ENCODE measurements at regions not wholly inside any gene's neighbourhood (a gene's known extent, or its start where the extent isn't known, plus 50 kb on each side); places are given as distances from the start of the nearest gene placed in this dataset.

GRCh38 chr22:47257566-47257965 lies 495.1 kb downstream of the TBC1D22A start:
- DNase-seq = no peak

GRCh38 chr22:47251911-47252310 lies 489.5 kb downstream of the TBC1D22A start:
- no peak for DNase-seq

- DNase-seq = no peak
These were observed 488.7 kb downstream of the TBC1D22A start for GRCh38 chr22:47250995-47251765.

- DNase-seq = no peak
These were observed 487.0 kb downstream of the TBC1D22A start for GRCh38 chr22:47249370-47249928.

GRCh38 chr22:47248925-47249324 lies 486.5 kb downstream of the TBC1D22A start:
- no peak for DNase-seq

- DNase-seq = no peak
These were observed 485.3 kb downstream of the TBC1D22A start for GRCh38 chr22:47247579-47248240.

- no peak for DNase-seq
These were observed 483.3 kb downstream of the TBC1D22A start for GRCh38 chr22:47245786-47246185.

- DNase-seq = no peak
These were observed 482.8 kb downstream of the TBC1D22A start for GRCh38 chr22:47245286-47245685.

- no peak for DNase-seq
These were observed 477.7 kb downstream of the TBC1D22A start for GRCh38 chr22:47240116-47240515.

GRCh38 chr22:47239474-47239860 lies 477.0 kb downstream of the TBC1D22A start:
- no peak for DNase-seq

- no peak for DNase-seq
These were observed 476.4 kb downstream of the TBC1D22A start for GRCh38 chr22:47238690-47239473.

GRCh38 chr22:47237890-47238480 lies 475.5 kb downstream of the TBC1D22A start:
- DNase-seq = no peak

- no peak for DNase-seq
These were observed 474.3 kb downstream of the TBC1D22A start for GRCh38 chr22:47236718-47237117.

- DNase-seq = no peak
These were observed 473.7 kb downstream of the TBC1D22A start for GRCh38 chr22:47236161-47236560.

GRCh38 chr22:47233316-47234243 lies 471.1 kb downstream of the TBC1D22A start:
- no peak for DNase-seq

GRCh38 chr22:47232753-47233152 lies 470.3 kb downstream of the TBC1D22A start:
- no peak for DNase-seq

GRCh38 chr22:47232197-47232596 lies 469.7 kb downstream of the TBC1D22A start:
- DNase-seq = no peak

GRCh38 chr22:47231759-47232158 lies 469.3 kb downstream of the TBC1D22A start:
- DNase-seq = no peak

GRCh38 chr22:47230741-47231140 lies 468.3 kb downstream of the TBC1D22A start:
- DNase-seq = no peak

GRCh38 chr22:47230251-47230650 lies 467.8 kb downstream of the TBC1D22A start:
- DNase-seq = no peak

GRCh38 chr22:47228767-47229166 lies 466.3 kb downstream of the TBC1D22A start:
- no peak for DNase-seq

Data from activated naive CD4-positive, alpha-beta T cell treated with anti-CD3 and anti-CD28 coated beads, Interleukin-2, amount 50 U/mL, for 16 hours (primary cell).